Karpas-422 (cell line): ENCODE measurements at regions not wholly inside any gene's neighbourhood (a gene's known extent, or its start where the extent isn't known, plus 50 kb on each side); places are given as distances from the start of the nearest gene placed in this dataset.

ENCODE experiments used
- DNase-seq: peaks from one replicate; pipeline ENCODE4 v3.0.0-alpha.2; 2015
- H2AFZ ChIP-seq: fragments of 200-600 bp; sonication (generic); 2 replicates; pipeline ENCODE4 v1.6.1; 2014; ENCODE audit warnings: antibody characterized with exemption, low read length, mixed read lengths
- H3K27ac ChIP-seq: fragments of 200-600 bp; sonication (generic); 2 replicates; pipeline ENCODE4 v1.5.1; 2014; ENCODE audit warnings: mild to moderate bottlenecking, low read length, moderate library complexity
- H3K27me3 ChIP-seq: fragments of 200-600 bp; sonication (generic); 2 replicates; pipeline ENCODE4 v1.6.1; 2014; ENCODE audit warnings: low read length, mixed read lengths
- H3K36me3 ChIP-seq: fragments of 200-600 bp; sonication (generic); 2 replicates; pipeline ENCODE4 v1.6.1; 2014; ENCODE audit warnings: low read length, mixed read lengths; ENCODE audit not compliant: insufficient read depth
- H3K4me1 ChIP-seq: fragments of 200-600 bp; sonication (generic); 2 replicates; pipeline ENCODE4 v1.6.1; 2014; ENCODE audit warnings: mild to moderate bottlenecking, low read length, mixed read lengths
- H3K4me2 ChIP-seq: fragments of 200-600 bp; sonication (generic); 2 replicates; pipeline ENCODE4 v1.6.1; 2014; ENCODE audit warnings: low read length, low read depth, mild to moderate bottlenecking; ENCODE audit not compliant: poor library complexity, severe bottlenecking
- H3K4me3 ChIP-seq: fragments of 200-600 bp; sonication (generic); 2 replicates; pipeline ENCODE4 v1.5.1; 2014; ENCODE audit warnings: mild to moderate bottlenecking, antibody characterized with exemption, low read length, mixed read lengths
- H3K79me2 ChIP-seq: fragments of 200-600 bp; sonication (generic); 2 replicates; pipeline ENCODE4 v1.6.1; 2014; ENCODE audit warnings: mild to moderate bottlenecking, low read length, mixed read lengths
- H3K9ac ChIP-seq: fragments of 200-600 bp; sonication (generic); 2 replicates; pipeline ENCODE4 v1.6.0; 2014; ENCODE audit warnings: low read length
- H3K9me2 ChIP-seq: fragments of 200-600 bp; sonication (generic), shearing (Covaris generic); replicated peaks from 2 replicates; pipeline ENCODE4 v1.6.0; 2014; ENCODE audit warnings: mild to moderate bottlenecking, low read length, moderate library complexity; ENCODE audit not compliant: insufficient read depth
- H3K9me3 ChIP-seq: fragments of 300-700, 200-600 bp; sonication (generic); 2 replicates; pipeline ENCODE4 v1.6.1; 2014; ENCODE audit warnings: low read length, mixed read lengths
- H4K20me1 ChIP-seq: fragments of 200-600 bp; sonication (generic); 2 replicates; pipeline ENCODE4 v1.6.1; 2014; ENCODE audit warnings: mild to moderate bottlenecking, antibody characterized with exemption, low read length, low read depth; ENCODE audit not compliant: insufficient read depth

GRCh38 chr6:91447530-91448254, 860.8 kb upstream of the MAP3K7 start:
- no peaks in the 10 kb centered on the region for H3K79me2 ChIP-seq
- H3K36me3 ChIP-seq, result no peaks in the 10 kb centered on the region
- H3K9me2 ChIP-seq, result no peaks in the 10 kb centered on the region; the same call in 1 of the 2 replicates
- H3K4me1 ChIP-seq, result no peaks in the 10 kb centered on the region
- no peak overlapping the region for H2AFZ ChIP-seq
- H3K4me2 ChIP-seq, result no peak overlapping the region
- no peak overlapping the region for H3K4me3 ChIP-seq
- H3K27me3 ChIP-seq, result no peaks in the 10 kb centered on the region
- H3K9me3 ChIP-seq, result no peaks in the 10 kb centered on the region
- no peak for DNase-seq
- H3K27ac ChIP-seq, result no peak overlapping the region
- H3K9ac ChIP-seq, result no peak overlapping the region
- no peaks in the 10 kb centered on the region for H4K20me1 ChIP-seq

- no peaks in the 10 kb centered on the region for H4K20me1 ChIP-seq
Measured at GRCh38 chr6:91447081-91447480, 860.2 kb upstream of the MAP3K7 start.

GRCh38 chr6:91443405-91443804, 856.5 kb upstream of the MAP3K7 start:
- Histone ChIP-seq H3K9ac (no peak overlapping the region), H3K9me2 (no peaks in the 10 kb centered on the region), H3K4me1 (no peaks in the 10 kb centered on the region), H3K4me3 (no peak overlapping the region), H2AFZ (no peak overlapping the region), H3K36me3 (no peaks in the 10 kb centered on the region), H3K9me3 (no peaks in the 10 kb centered on the region), H3K27me3 (no peaks in the 10 kb centered on the region), H4K20me1 (no peaks in the 10 kb centered on the region), H3K27ac (no peak overlapping the region), H3K79me2 (no peaks in the 10 kb centered on the region), H3K4me2 (no peak overlapping the region)
- DNase-seq, result no peak

More at GRCh38 chr6:91447081-91447480, 860.2 kb upstream of the MAP3K7 start:
- H3K4me2 ChIP-seq, result no peak overlapping the region
- no peak overlapping the region for H2AFZ ChIP-seq
- no peaks in the 10 kb centered on the region for H3K79me2 ChIP-seq
- H3K27ac ChIP-seq, result no peak overlapping the region
- no peak overlapping the region for H3K9ac ChIP-seq
- no peaks in the 10 kb centered on the region for H3K4me1 ChIP-seq
- no peaks in the 10 kb centered on the region; the same call in 1 of the 2 replicates for H3K9me2 ChIP-seq
- H3K27me3 ChIP-seq, result no peaks in the 10 kb centered on the region
- H3K4me3 ChIP-seq, result no peak overlapping the region
- no peaks in the 10 kb centered on the region for H3K9me3 ChIP-seq
- H3K36me3 ChIP-seq, result no peaks in the 10 kb centered on the region
- no peak for DNase-seq

- Histone ChIP-seq H3K4me3 (no peak overlapping the region), H3K4me2 (no peak overlapping the region), H3K4me1 (no peaks in the 10 kb centered on the region), H3K79me2 (no peaks in the 10 kb centered on the region), H4K20me1 (no peaks in the 10 kb centered on the region), H3K27me3 (no peaks in the 10 kb centered on the region), H3K27ac (no peak overlapping the region), H2AFZ (no peak overlapping the region), H3K9me3 (peaks cover 1% of the 10 kb centered on the region; the same call in 1 of the 2 replicates), H3K36me3 (no peaks in the 10 kb centered on the region), H3K9me2 (no peaks in the 10 kb centered on the region), H3K9ac (no peak overlapping the region)
- DNase-seq, result no peak
Measured at GRCh38 chr6:91442342-91442741, 855.5 kb upstream of the MAP3K7 start.

GRCh38 chr6:91438570-91438969, 851.7 kb upstream of the MAP3K7 start:
- H3K4me2 ChIP-seq, result no peak overlapping the region
- DNase-seq, result no peak

GRCh38 chr6:91437315-91437729, 850.5 kb upstream of the MAP3K7 start:
- H3K4me2 ChIP-seq, result no peak overlapping the region
- no peak for DNase-seq
- H3K9ac ChIP-seq, result no peak overlapping the region
- no peak overlapping the region for H3K4me3 ChIP-seq
- no peaks in the 10 kb centered on the region for H4K20me1 ChIP-seq
- no peaks in the 10 kb centered on the region for H3K36me3 ChIP-seq
- peaks cover 3% of the 10 kb centered on the region; the same call in 1 of the 2 replicates for H3K9me3 ChIP-seq
- no peaks in the 10 kb centered on the region for H3K9me2 ChIP-seq
- H3K27ac ChIP-seq, result no peak overlapping the region
- no peaks in the 10 kb centered on the region for H3K79me2 ChIP-seq
- H2AFZ ChIP-seq, result no peak overlapping the region
- no peaks in the 10 kb centered on the region for H3K4me1 ChIP-seq
- H3K27me3 ChIP-seq, result no peaks in the 10 kb centered on the region

More at GRCh38 chr6:91438570-91438969, 851.7 kb upstream of the MAP3K7 start:
- H4K20me1 ChIP-seq, result no peaks in the 10 kb centered on the region
- no peaks in the 10 kb centered on the region for H3K79me2 ChIP-seq
- H3K27me3 ChIP-seq, result no peaks in the 10 kb centered on the region
- no peak overlapping the region for H3K27ac ChIP-seq
- H3K4me3 ChIP-seq, result no peak overlapping the region
- peaks cover 3% of the 10 kb centered on the region; the same call in 1 of the 2 replicates for H3K9me3 ChIP-seq
- no peak overlapping the region for H3K9ac ChIP-seq
- no peaks in the 10 kb centered on the region for H3K9me2 ChIP-seq
- H3K36me3 ChIP-seq, result no peaks in the 10 kb centered on the region
- no peaks in the 10 kb centered on the region for H3K4me1 ChIP-seq
- no peak overlapping the region for H2AFZ ChIP-seq

GRCh38 chr6:91436448-91436847, 849.6 kb upstream of the MAP3K7 start:
- H3K4me2 ChIP-seq, result no peak overlapping the region
- H3K79me2 ChIP-seq, result no peaks in the 10 kb centered on the region
- no peaks in the 10 kb centered on the region for H3K27me3 ChIP-seq
- H3K27ac ChIP-seq, result no peak overlapping the region
- H3K9ac ChIP-seq, result no peak overlapping the region
- peaks cover 3% of the 10 kb centered on the region; the same call in 1 of the 2 replicates for H3K9me3 ChIP-seq
- H2AFZ ChIP-seq, result no peak overlapping the region
- H3K9me2 ChIP-seq, result no peaks in the 10 kb centered on the region
- H3K4me3 ChIP-seq, result no peak overlapping the region
- H3K36me3 ChIP-seq, result no peaks in the 10 kb centered on the region
- no peaks in the 10 kb centered on the region for H4K20me1 ChIP-seq
- DNase-seq, result no peak
- no peaks in the 10 kb centered on the region for H3K4me1 ChIP-seq

- Histone ChIP-seq H2AFZ (no peak overlapping the region), H3K9me2 (no peaks in the 10 kb centered on the region), H3K79me2 (no peaks in the 10 kb centered on the region), H3K4me3 (no peak overlapping the region), H4K20me1 (no peaks in the 10 kb centered on the region), H3K27ac (no peak overlapping the region), H3K27me3 (no peaks in the 10 kb centered on the region), H3K9ac (no peak overlapping the region), H3K9me3 (peaks cover 3% of the 10 kb centered on the region; the same call in 1 of the 2 replicates), H3K4me2 (no peak overlapping the region), H3K4me1 (no peaks in the 10 kb centered on the region), H3K36me3 (no peaks in the 10 kb centered on the region)
- no peak for DNase-seq
Measured at GRCh38 chr6:91435630-91436029, 848.8 kb upstream of the MAP3K7 start.
